NT2/D1 (cell line): ENCODE measurements at regions not wholly inside any gene's neighbourhood (a gene's known extent, or its start where the extent isn't known, plus 50 kb on each side); places are given as distances from the start of the nearest gene placed in this dataset.

Source experiments
- SUZ12 ChIP-seq: IDR thresholded peaks from 2 replicates; pipeline ENCODE4 v1.6.1; 2011; ENCODE audit not compliant: insufficient read length, insufficient read depth; ENCODE audit errors: extremely low read depth
- ZNF274 ChIP-seq: IDR thresholded peaks from 2 replicates; pipeline ENCODE4 v1.6.1; 2011; ENCODE audit warnings: mild to moderate bottlenecking, low read depth, low read length

- TF ChIP-seq ZNF274 = no peak
- no peak for TF ChIP-seq SUZ12
Observed at GRCh38 chr2:185895828-185896693, 157.5 kb downstream of the FSIP2 start.
